ENCODE measurements at regions not wholly inside any gene's neighbourhood (a gene's known extent, or its start where the extent isn't known, plus 50 kb on each side); places are given as distances from the start of the nearest gene placed in this dataset.
"Not testable (repeated sequence)": the region's sequence is repeated elsewhere in the genome, so short reads cannot be mapped to it uniquely, and the experiment has no call there.

- Mint-ChIP-seq H3K4me3 (no peak overlapping the region), H3K27me3 (no peaks in the 10 kb centered on the region), H3K9me3 (peaks cover 0 to 7% (median 3%) of the 10 kb centered on the region in 7 donors), H3K36me3 (no peaks in the 10 kb centered on the region), H3K4me1 (no peaks in the 10 kb centered on the region), H3K27ac (no peak overlapping the region)
- DNase-seq, result no peak
- H3K27me3 ChIP-seq (ENCODE audit: control insufficient read depth, insufficient read depth, low read length), result no peaks in the 10 kb centered on the region
- peaks cover 0 to 4% of the 10 kb centered on the region in 2 experiments for H3K9me3 ChIP-seq (ENCODE audit: control insufficient read depth in 2 of 2, low read length in 2 of 2)
- H3K36me3 ChIP-seq (ENCODE audit: control insufficient read depth, insufficient read depth, low read length), result no peaks in the 10 kb centered on the region
- no peaks in the 10 kb centered on the region for H3K4me1 ChIP-seq (ENCODE audit: control insufficient read depth, insufficient read depth, low read length, poor library complexity, severe bottlenecking)
- H3K27ac ChIP-seq (ENCODE audit: insufficient read depth, low read length, poor library complexity, severe bottlenecking), result no peak overlapping the region
- H3K4me3 ChIP-seq (ENCODE audit: low read depth, low read length), result no peak overlapping the region
- no peak for ATAC-seq (ENCODE audit: low read depth in 2 of 2)
Measured at GRCh38 chr13:104534847-104535246, 1468.6 kb upstream of the SLC10A2 start.

GRCh38 chr13:104532132-104532531 is 1465.9 kb upstream of the SLC10A2 start:
- Histone ChIP-seq H3K4me1 (ENCODE audit: control insufficient read depth, insufficient read depth, low read length, poor library complexity, severe bottlenecking) (no peaks in the 10 kb centered on the region), H3K27me3 (ENCODE audit: control insufficient read depth, insufficient read depth, low read length) (no peaks in the 10 kb centered on the region), H3K4me3 (ENCODE audit: low read depth, low read length) (no peak overlapping the region), H3K27ac (ENCODE audit: insufficient read depth, low read length, poor library complexity, severe bottlenecking) (no peak overlapping the region), H3K36me3 (ENCODE audit: control insufficient read depth, insufficient read depth, low read length) (no peaks in the 10 kb centered on the region), H3K9me3 (ENCODE audit: control insufficient read depth in 2 of 2, low read length in 2 of 2) (peaks cover 0 to 4% of the 10 kb centered on the region in 2 experiments)
- H3K9me3 Mint-ChIP-seq, result peaks cover 0 to 4% (median 0%) of the 10 kb centered on the region in 7 donors
- H3K27me3 Mint-ChIP-seq, result no peaks in the 10 kb centered on the region
- H3K4me1 Mint-ChIP-seq, result peaks cover 0 to 6% (median 0%) of the 10 kb centered on the region in 4 donors
- H3K36me3 Mint-ChIP-seq, result no peaks in the 10 kb centered on the region
- ATAC-seq (ENCODE audit: low read depth in 2 of 2) (no peak), DNase-seq (no peak)
- no peak overlapping the region for H3K27ac Mint-ChIP-seq
- H3K4me3 Mint-ChIP-seq, result no peak overlapping the region

GRCh38 chr13:104530741-104531140 is 1464.5 kb upstream of the SLC10A2 start:
- Histone ChIP-seq H3K4me3 (ENCODE audit: low read depth, low read length) (no peak overlapping the region), H3K9me3 (ENCODE audit: control insufficient read depth in 2 of 2, low read length in 2 of 2) (peaks cover 0 to 4% of the 10 kb centered on the region in 2 experiments), H3K4me1 (ENCODE audit: control insufficient read depth, insufficient read depth, low read length, poor library complexity, severe bottlenecking) (no peaks in the 10 kb centered on the region), H3K27ac (ENCODE audit: insufficient read depth, low read length, poor library complexity, severe bottlenecking) (no peak overlapping the region), H3K27me3 (ENCODE audit: control insufficient read depth, insufficient read depth, low read length) (no peaks in the 10 kb centered on the region), H3K36me3 (ENCODE audit: control insufficient read depth, insufficient read depth, low read length) (no peaks in the 10 kb centered on the region)
- Mint-ChIP-seq H3K27me3 (no peaks in the 10 kb centered on the region), H3K27ac (no peak overlapping the region), H3K4me1 (peaks cover 0 to 6% (median 0%) of the 10 kb centered on the region in 4 donors), H3K36me3 (no peaks in the 10 kb centered on the region), H3K9me3 (peaks cover 0 to 4% (median 1%) of the 10 kb centered on the region in 7 donors), H3K4me3 (no peak overlapping the region)
- ATAC-seq (ENCODE audit: low read depth in 2 of 2) (no peak), DNase-seq (no peak)

- Mint-ChIP-seq H3K4me1 (peaks cover 0 to 6% (median 0%) of the 10 kb centered on the region in 4 donors), H3K27ac (no peak overlapping the region), H3K27me3 (no peaks in the 10 kb centered on the region), H3K36me3 (no peaks in the 10 kb centered on the region), H3K4me3 (no peak overlapping the region), H3K9me3 (peaks cover 2 to 13% (median 6%) of the 10 kb centered on the region in 7 donors)
- H3K27me3 ChIP-seq (ENCODE audit: control insufficient read depth, insufficient read depth, low read length), result no peaks in the 10 kb centered on the region
- no peaks in the 10 kb centered on the region for H3K36me3 ChIP-seq (ENCODE audit: control insufficient read depth, insufficient read depth, low read length)
- no peaks in the 10 kb centered on the region for H3K4me1 ChIP-seq (ENCODE audit: control insufficient read depth, insufficient read depth, low read length, poor library complexity, severe bottlenecking)
- H3K27ac ChIP-seq (ENCODE audit: insufficient read depth, low read length, poor library complexity, severe bottlenecking), result no peak overlapping the region
- H3K9me3 ChIP-seq (ENCODE audit: control insufficient read depth in 2 of 2, low read length in 2 of 2), result peaks cover 1 to 17% of the 10 kb centered on the region in 2 experiments
- ATAC-seq (ENCODE audit: low read depth in 2 of 2) (no peak), DNase-seq (no peak)
- H3K4me3 ChIP-seq (ENCODE audit: low read depth, low read length), result no peak overlapping the region
Measured at GRCh38 chr13:104526561-104526960, 1460.3 kb upstream of the SLC10A2 start.

GRCh38 chr13:104525467-104525866 is 1459.2 kb upstream of the SLC10A2 start:
- H3K27me3 ChIP-seq (ENCODE audit: control insufficient read depth, insufficient read depth, low read length), result no peaks in the 10 kb centered on the region
- Mint-ChIP-seq H3K27me3 (no peaks in the 10 kb centered on the region), H3K9me3 (peaks cover 2 to 18% (median 6%) of the 10 kb centered on the region in 7 donors), H3K4me1 (peaks cover 0 to 6% (median 0%) of the 10 kb centered on the region in 4 donors), H3K36me3 (no peaks in the 10 kb centered on the region), H3K27ac (no peak overlapping the region), H3K4me3 (no peak overlapping the region)
- no peak overlapping the region for H3K27ac ChIP-seq (ENCODE audit: insufficient read depth, low read length, poor library complexity, severe bottlenecking)
- H3K4me3 ChIP-seq (ENCODE audit: low read depth, low read length), result no peak overlapping the region
- no peaks in the 10 kb centered on the region for H3K4me1 ChIP-seq (ENCODE audit: control insufficient read depth, insufficient read depth, low read length, poor library complexity, severe bottlenecking)
- no peaks in the 10 kb centered on the region for H3K36me3 ChIP-seq (ENCODE audit: control insufficient read depth, insufficient read depth, low read length)
- ATAC-seq (ENCODE audit: low read depth in 2 of 2) (no peak), DNase-seq (no peak)
- peaks cover 1 to 17% of the 10 kb centered on the region in 2 experiments for H3K9me3 ChIP-seq (ENCODE audit: control insufficient read depth in 2 of 2, low read length in 2 of 2)

- H3K27me3 Mint-ChIP-seq, result no peaks in the 10 kb centered on the region
- no peak overlapping the region for H3K4me3 ChIP-seq (ENCODE audit: low read depth, low read length)
- peaks cover 3 to 31% (median 10%) of the 10 kb centered on the region in 7 donors for H3K9me3 Mint-ChIP-seq
- H3K36me3 Mint-ChIP-seq, result no peaks in the 10 kb centered on the region
- peaks cover 1 to 17% of the 10 kb centered on the region in 2 experiments for H3K9me3 ChIP-seq (ENCODE audit: control insufficient read depth in 2 of 2, low read length in 2 of 2)
- no peaks in the 10 kb centered on the region for H3K4me1 Mint-ChIP-seq
- ATAC-seq (ENCODE audit: low read depth in 2 of 2) (no peak), DNase-seq (no peak)
- peak overlapping the region in 1 of 4 donors; percentile 38 for H3K4me3 Mint-ChIP-seq
- H3K27ac Mint-ChIP-seq, result no peak overlapping the region
- no peaks in the 10 kb centered on the region for H3K36me3 ChIP-seq (ENCODE audit: control insufficient read depth, insufficient read depth, low read length)
- H3K27ac ChIP-seq (ENCODE audit: insufficient read depth, low read length, poor library complexity, severe bottlenecking), result no peak overlapping the region
- no peaks in the 10 kb centered on the region for H3K4me1 ChIP-seq (ENCODE audit: control insufficient read depth, insufficient read depth, low read length, poor library complexity, severe bottlenecking)
- H3K27me3 ChIP-seq (ENCODE audit: control insufficient read depth, insufficient read depth, low read length), result no peaks in the 10 kb centered on the region
Measured at GRCh38 chr13:104522235-104523072, 1456.2 kb upstream of the SLC10A2 start.

- no peak overlapping the region for H3K4me3 ChIP-seq (ENCODE audit: low read depth, low read length)
- H3K27ac Mint-ChIP-seq, result no peak overlapping the region
- no peaks in the 10 kb centered on the region for H3K27me3 ChIP-seq (ENCODE audit: control insufficient read depth, insufficient read depth, low read length)
- no peaks in the 10 kb centered on the region for H3K36me3 ChIP-seq (ENCODE audit: control insufficient read depth, insufficient read depth, low read length)
- H3K4me3 Mint-ChIP-seq, result no peak overlapping the region
- no peak overlapping the region for H3K27ac ChIP-seq (ENCODE audit: insufficient read depth, low read length, poor library complexity, severe bottlenecking)
- H3K27me3 Mint-ChIP-seq, result no peaks in the 10 kb centered on the region
- ATAC-seq (ENCODE audit: low read depth in 2 of 2), result no peak
- no peaks in the 10 kb centered on the region for H3K4me1 Mint-ChIP-seq
- DNase-seq, result no peak
- H3K36me3 Mint-ChIP-seq, result no peaks in the 10 kb centered on the region
- H3K9me3 Mint-ChIP-seq, result peaks cover 0 to 11% (median 6%) of the 10 kb centered on the region in 7 donors
- H3K4me1 ChIP-seq (ENCODE audit: control insufficient read depth, insufficient read depth, low read length, poor library complexity, severe bottlenecking), result no peaks in the 10 kb centered on the region
- H3K9me3 ChIP-seq (ENCODE audit: control insufficient read depth in 2 of 2, low read length in 2 of 2), result no peaks in the 10 kb centered on the region
Measured at GRCh38 chr13:104510422-104510821, 1444.2 kb upstream of the SLC10A2 start.

GRCh38 chr13:104493502-104493901 is 1427.3 kb upstream of the SLC10A2 start:
- not testable (repeated sequence) for H3K4me3 ChIP-seq (ENCODE audit: low read depth, low read length); H3K9me3 ChIP-seq (ENCODE audit: control insufficient read depth in 2 of 2, low read length in 2 of 2); H3K27ac Mint-ChIP-seq; DNase-seq; H3K36me3 Mint-ChIP-seq; ATAC-seq (ENCODE audit: low read depth in 2 of 2); H3K27me3 Mint-ChIP-seq; H3K4me1 ChIP-seq (ENCODE audit: control insufficient read depth, insufficient read depth, low read length, poor library complexity, severe bottlenecking); H3K36me3 ChIP-seq (ENCODE audit: control insufficient read depth, insufficient read depth, low read length); H3K4me3 Mint-ChIP-seq; H3K27ac ChIP-seq (ENCODE audit: insufficient read depth, low read length, poor library complexity, severe bottlenecking); H3K4me1 Mint-ChIP-seq; H3K27me3 ChIP-seq (ENCODE audit: control insufficient read depth, insufficient read depth, low read length)
- peaks cover 2 to 12% (median 6%) of the 10 kb centered on the region in 7 donors for H3K9me3 Mint-ChIP-seq

All from CD4-positive, CD25-positive, alpha-beta regulatory T cell (primary cell).